HCT116 (cell line): ENCODE measurements at regions not wholly inside any gene's neighbourhood (a gene's known extent, or its start where the extent isn't known, plus 50 kb on each side); places are given as distances from the start of the nearest gene placed in this dataset.

Experiments used
- ATAC-seq: fragments of 200-7000 bp; cut with Tn5 transposase; 2 replicates; pipeline ENCODE4 v1.9.1; 2020; ENCODE audit warnings: mild to moderate bottlenecking, moderate library complexity
- BruUV-seq: library from RNA; stranded (reverse); fragments of 400-500 nt; replicated peaks from 2 replicates; lab custom pipeline; 2021; lab: Mats Ljungman, UMichigan
- CTCF ChIA-PET: fragments of 300-600 bp; sonication (Branson Sonifier 250); formaldehyde crosslinking; loops from one replicate; lab custom pipeline; 2021; ENCODE audit warnings: antibody characterized with exemption; lab: Charles Lee
- POLR2A ChIA-PET: fragments of 300-600, 350-600 bp; sonication (Branson Sonifier 250); formaldehyde crosslinking; loops from one replicate; lab custom pipeline; 2021; ENCODE audit warnings: antibody characterized with exemption; lab: Charles Lee
- RAD21 ChIA-PET, 2 experiments: fragments of 300-600 bp; sonication (Branson Sonifier 250); formaldehyde crosslinking; loops; one replicate each; lab custom pipeline; 2023; ENCODE audit warnings: low total read pairs in 2 of 2; ENCODE audit not compliant: uncharacterized antibody in 2 of 2, unreplicated experiment in 2 of 2, low non-redundant PET in 1 of 2; lab: Charles Lee
- DNase-seq: peaks from one replicate; pipeline ENCODE4 v3.0.0-alpha.2; 2010; ENCODE audit warnings: low read depth, low spot score
- H2AFZ ChIP-seq: fragments of 200-600 bp; shearing (Covaris generic), sonication (generic); 2 replicates; pipeline ENCODE4 v1.6.1; 2017; ENCODE audit warnings: low read depth, mixed run types, mixed read lengths, antibody characterized with exemption, low read length; ENCODE audit not compliant: poor library complexity, severe bottlenecking
- H3K27ac ChIP-seq: 2 replicates; pipeline ENCODE4 v1.5.1; 2012; ENCODE audit warnings: low read depth, low read length
- H3K27me3 ChIP-seq: fragments of 200-600 bp; sonication (generic); 2 replicates; pipeline ENCODE4 v1.6.1; 2016; ENCODE audit warnings: mixed run types, low read length, mixed read lengths; ENCODE audit not compliant: insufficient read depth
- H3K36me3 ChIP-seq, 2 experiments: fragments of 200-500 bp in 1 of 2; fragments of 200-600 bp in 1 of 2; sonication (Bioruptor generic) in 1 of 2; sonication (generic) in 1 of 2; 2 replicates each; pipeline versions ENCODE4 v1.5.1 to v1.6.1; 2014 to 2016; ENCODE audit warnings: low read length in 2 of 2, inconsistent platforms in 1 of 2, mixed read lengths in 1 of 2, mixed run types in 1 of 2; ENCODE audit not compliant: insufficient read depth in 2 of 2, control insufficient read depth in 1 of 2
- H3K4me1 ChIP-seq, 2 experiments: fragments of 200-600 bp in 1 of 2; sonication (generic) in 1 of 2; 2 replicates each; pipeline versions ENCODE4 v1.5.1 to v1.6.1; 2012 to 2017; ENCODE audit warnings: low read length in 2 of 2, inconsistent platforms in 1 of 2, mild to moderate bottlenecking in 1 of 2, mixed read lengths in 1 of 2, mixed run types in 1 of 2, moderate library complexity in 1 of 2; ENCODE audit not compliant: insufficient read depth in 2 of 2, control insufficient read depth in 1 of 2
- H3K4me2 ChIP-seq: fragments of 200-600 bp; sonication (generic); 2 replicates; pipeline ENCODE4 v1.6.1; 2017; ENCODE audit warnings: mixed run types, low read length, mixed read lengths
- H3K4me3 ChIP-seq, 2 experiments: fragments of 200-600 bp in 1 of 2; sonication (generic) in 1 of 2; replicated peaks in 1 of 2; 2 replicates each; pipeline ENCODE4 v1.5.1; 2011 to 2016; ENCODE audit warnings: low read length in 2 of 2, control low read depth in 1 of 2, low read depth in 1 of 2, mild to moderate bottlenecking in 1 of 2, mixed read lengths in 1 of 2, mixed run types in 1 of 2
- H3K79me2 ChIP-seq: fragments of 200-600 bp; sonication (generic); 2 replicates; pipeline ENCODE4 v1.6.1; 2017; ENCODE audit warnings: mild to moderate bottlenecking, mixed run types, low read length, moderate library complexity, mixed read lengths; ENCODE audit not compliant: insufficient read depth
- H3K9ac ChIP-seq: fragments of 200-600 bp; sonication (generic); 2 replicates; pipeline ENCODE4 v1.6.1; 2016; ENCODE audit warnings: low read length, mixed read lengths
- H3K9me2 ChIP-seq: fragments of 200-600 bp; sonication (generic), shearing (Covaris generic); 2 replicates; pipeline ENCODE4 v1.6.1; 2017; ENCODE audit warnings: mixed run types, mild to moderate bottlenecking, moderate library complexity; ENCODE audit not compliant: insufficient read depth
- H3K9me3 ChIP-seq, 2 experiments: fragments of 200-500 bp in 1 of 2; fragments of 200-600 bp in 1 of 2; sonication (Bioruptor generic) in 1 of 2; sonication (generic) in 1 of 2; 2 replicates each; pipeline ENCODE4 v1.6.1; 2014 to 2017; ENCODE audit warnings: low read length in 2 of 2, mixed read lengths in 2 of 2, inconsistent platforms in 1 of 2, low read depth in 1 of 2, mild to moderate bottlenecking in 1 of 2, mixed run types in 1 of 2, moderate library complexity in 1 of 2; ENCODE audit not compliant: control insufficient read depth in 1 of 2, insufficient read depth in 1 of 2
- H4K20me1 ChIP-seq: fragments of 200-600 bp; sonication (generic), shearing (Covaris generic); 2 replicates; pipeline ENCODE4 v1.6.1; 2017; ENCODE audit warnings: mixed run types, mild to moderate bottlenecking, moderate library complexity; ENCODE audit not compliant: insufficient read depth
- CBX3 ChIP-seq: IDR thresholded peaks from 2 replicates; pipeline ENCODE4 v1.6.1; 2012; ENCODE audit warnings: low read depth
- CTCF ChIP-seq, 3 experiments: fragments of 200-600 bp in 1 of 3; sonication (generic) in 1 of 3; IDR thresholded peaks in 2 of 3; conservative IDR thresholded peaks in 1 of 3; 2 replicates each; pipeline ENCODE4 v1.5.1; 2012 to 2017; ENCODE audit warnings: low read depth in 2 of 3, low read length in 2 of 3, antibody characterized with exemption in 1 of 3, borderline replicate concordance in 1 of 3, control low read depth in 1 of 3, mild to moderate bottlenecking in 1 of 3, mixed read lengths in 1 of 3, mixed run types in 1 of 3, moderate library complexity in 1 of 3; ENCODE audit not compliant: insufficient read depth in 1 of 3
- EGR1 ChIP-seq: IDR thresholded peaks from 2 replicates; pipeline ENCODE4 v1.6.1; 2012; ENCODE audit warnings: low read depth
- FOSL1 ChIP-seq: IDR thresholded peaks from 2 replicates; pipeline ENCODE4 v1.6.1; 2012; ENCODE audit warnings: low read depth
- POLR2A ChIP-seq: IDR thresholded peaks from 2 replicates; pipeline ENCODE4 v1.7.0; 2011; ENCODE audit warnings: borderline replicate concordance; ENCODE audit not compliant: insufficient read depth, insufficient read length; ENCODE audit errors: extremely low read depth
- POLR2AphosphoS5 ChIP-seq: IDR thresholded peaks from 2 replicates; pipeline ENCODE4 v1.6.1; 2011; ENCODE audit warnings: mild to moderate bottlenecking, low read depth, low read length, moderate library complexity
- REST ChIP-seq: IDR thresholded peaks from 2 replicates; pipeline ENCODE4 v1.6.1; 2012; ENCODE audit warnings: low read depth
- SP1 ChIP-seq: IDR thresholded peaks from 2 replicates; pipeline ENCODE4 v1.6.1; 2012; ENCODE audit warnings: low read depth
- YY1 ChIP-seq: IDR thresholded peaks from 2 replicates; pipeline ENCODE4 v1.6.1; 2011; ENCODE audit warnings: low read length, low read depth, moderate library complexity, mild to moderate bottlenecking; ENCODE audit not compliant: insufficient replicate concordance; ENCODE audit errors: extremely low read depth
- ZBTB33 ChIP-seq: IDR thresholded peaks from 2 replicates; pipeline ENCODE4 v1.6.1; 2011; ENCODE audit warnings: mild to moderate bottlenecking, low read length, moderate library complexity; ENCODE audit not compliant: insufficient replicate concordance; ENCODE audit errors: extremely low read depth
- ZFX ChIP-seq: fragments of 450-650 bp; IDR thresholded peaks from 2 replicates; pipeline ENCODE4 v1.6.1; 2017
- intact Hi-C: fragments of 100-400 bp; cut with micrococcal nuclease; formaldehyde crosslinking; loops from 2 replicates; pipeline ENCODE4 v1.10.0; 2022

- Histone ChIP-seq H3K27me3 (no peaks in the 10 kb centered on the region), H3K36me3 (no peaks in the 10 kb centered on the region)
- TF ChIP-seq POLR2AphosphoS5: no peak
- TF ChIP-seq SP1: no peak
- TF ChIP-seq, all 23 proteins: peak for 0
- Histone ChIP-seq H3K9me3 (no peaks in the 10 kb centered on the region), H2AFZ (no peak overlapping the region), H3K4me2 (no peak overlapping the region), H4K20me1 (no peaks in the 10 kb centered on the region), H3K4me1 (peaks cover 0 to 11% of the 10 kb centered on the region in 2 experiments; a peak in 2 of 4 replicates), H3K9me2 (no peaks in the 10 kb centered on the region), H3K4me3 (no peak overlapping the region), H3K79me2 (no peaks in the 10 kb centered on the region), H3K27ac (no peak overlapping the region), H3K9ac (no peak overlapping the region)
- CTCF ChIA-PET: interaction anchor here (4.1 kb wide), 1 partner anchor 334 kb away, joined by 32 read pairs; no protein-coding TSS in a partner anchor
- DNase-seq: no peak
- POLR2A ChIA-PET: interaction anchor here (0.7 kb wide), 1 partner anchor 402 kb away, joined by 3 read pairs; no protein-coding TSS in a partner anchor
- RAD21 ChIA-PET: no interaction called here
- intact Hi-C loops: loop anchor here (5.0 kb wide), 4 partner anchors 450 to 1035 kb away; no protein-coding TSS in a partner anchor
- ATAC-seq: no peak
- BruUV-seq: no TSS peak
Observed at GRCh38 chr2:120677696-120678247, 57.9 kb upstream of the GLI2 start.

GRCh38 chr2:120678251-120678650 lies 57.4 kb upstream of the GLI2 start:
- BruUV-seq: no TSS peak
- TF ChIP-seq POLR2A: no peak
- no peak for TF ChIP-seq SP1
- TF ChIP-seq EGR1: no peak
- TF ChIP-seq REST: no peak
- no peak for TF ChIP-seq CTCF (IDR thresholded peaks at IDR 0.05 in 2 of 3, conservative IDR thresholded peaks at IDR 0.05 in 1 of 3; ENCODE audit: borderline replicate concordance in 1 of 3, insufficient read depth in 1 of 3, low read depth in 2 of 3, low read length in 2 of 3)
- no peak for TF ChIP-seq YY1
- no peak for TF ChIP-seq ZBTB33
- TF ChIP-seq ZFX: no peak
- no peak for TF ChIP-seq FOSL1
- no peak for TF ChIP-seq CBX3

More at GRCh38 chr2:120678251-120678650, 57.4 kb upstream of the GLI2 start:
- H3K4me3 ChIP-seq: no peak overlapping the region
- intact Hi-C loops: loop anchor here (5.0 kb wide), 4 partner anchors 451 to 1036 kb away; no protein-coding TSS in a partner anchor
- no peaks in the 10 kb centered on the region for H3K27me3 ChIP-seq
- ChIA-PET POLR2A (no interaction called here), CTCF (interaction anchor here (4.1 kb wide), 1 partner anchor 335 kb away, joined by 32 read pairs; no protein-coding TSS in a partner anchor), RAD21 (no interaction called here)
- H3K4me1 ChIP-seq: peaks cover 0 to 11% of the 10 kb centered on the region in 2 experiments; a peak in 2 of 4 replicates
- H3K9me2 ChIP-seq: no peaks in the 10 kb centered on the region
- H3K4me2 ChIP-seq: no peak overlapping the region
- H4K20me1 ChIP-seq: no peaks in the 10 kb centered on the region
- H3K27ac ChIP-seq: no peak overlapping the region
- H2AFZ ChIP-seq: no peak overlapping the region
- H3K79me2 ChIP-seq: no peaks in the 10 kb centered on the region
- H3K9ac ChIP-seq: no peak overlapping the region
- H3K9me3 ChIP-seq: no peaks in the 10 kb centered on the region
- H3K36me3 ChIP-seq: no peaks in the 10 kb centered on the region
- DNase-seq (no peak), ATAC-seq (no peak)
